HUES64 (cell line): ENCODE measurements at regions not wholly inside any gene's neighbourhood (a gene's known extent, or its start where the extent isn't known, plus 50 kb on each side); places are given as distances from the start of the nearest gene placed in this dataset.
A peak's percentile ranks its signal among the peaks of the same experiment; 100 is the strongest.

ENCODE experiments used
- H3K27ac ChIP-seq: 2 replicates; pipeline ENCODE4 v1.7.0; 2013; ENCODE audit warnings: low read depth, low read length, inconsistent platforms
- H3K27me3 ChIP-seq: 2 replicates; pipeline ENCODE4 v1.6.1; 2013; ENCODE audit warnings: mild to moderate bottlenecking, low read length; ENCODE audit not compliant: insufficient read depth
- H3K36me3 ChIP-seq: 2 replicates; pipeline ENCODE4 v1.6.1; 2013; ENCODE audit warnings: mild to moderate bottlenecking, low read length; ENCODE audit not compliant: insufficient read depth
- H3K4me1 ChIP-seq: 2 replicates; pipeline ENCODE4 v1.6.1; 2013; ENCODE audit warnings: mild to moderate bottlenecking, low read length, moderate library complexity; ENCODE audit not compliant: insufficient read depth
- H3K4me3 ChIP-seq: 2 replicates; pipeline ENCODE4 v1.5.1; 2013; ENCODE audit warnings: mild to moderate bottlenecking, low read length, moderate library complexity
- H3K9ac ChIP-seq: 2 replicates; pipeline ENCODE4 v1.6.1; 2013; ENCODE audit warnings: mild to moderate bottlenecking, low read depth, low read length
- H3K9me3 ChIP-seq: 2 replicates; pipeline ENCODE4 v1.6.1; 2013; ENCODE audit warnings: low read depth, low read length; ENCODE audit not compliant: insufficient read depth
- WGBS: fragments of 150-250, 120-280 bp; methylation state at CpG from one replicate; pipeline ENCODE4 v1.1.7; 2013; ENCODE audit warnings: missing lambda C conversion rate; 5-methylcytosine and 5-hydroxymethylcytosine counted together

DNA sequence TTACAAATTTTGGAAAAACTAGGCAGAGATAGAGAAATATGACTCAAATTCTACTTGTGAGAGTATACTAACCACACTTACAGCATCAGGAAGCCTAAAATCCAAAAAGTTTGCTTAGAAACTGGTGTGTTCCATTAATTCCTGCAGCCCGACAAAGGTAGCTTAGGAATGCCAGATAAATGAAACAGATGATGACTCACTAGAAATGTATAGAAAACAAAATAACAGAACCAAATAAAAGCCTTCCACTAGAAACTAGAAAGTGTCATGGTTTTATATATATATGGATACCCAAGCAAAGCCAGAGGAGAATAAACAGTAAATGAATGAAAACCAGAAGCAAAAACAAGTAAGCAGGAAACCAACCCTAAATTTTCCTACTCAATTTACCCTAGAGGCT, 272.2 kb upstream of the PRDM9 start:
- H3K27ac ChIP-seq = peak overlapping the region; percentile 87
- 100% methylated on average over 1 of the region's 1 CpG for WGBS

DNA sequence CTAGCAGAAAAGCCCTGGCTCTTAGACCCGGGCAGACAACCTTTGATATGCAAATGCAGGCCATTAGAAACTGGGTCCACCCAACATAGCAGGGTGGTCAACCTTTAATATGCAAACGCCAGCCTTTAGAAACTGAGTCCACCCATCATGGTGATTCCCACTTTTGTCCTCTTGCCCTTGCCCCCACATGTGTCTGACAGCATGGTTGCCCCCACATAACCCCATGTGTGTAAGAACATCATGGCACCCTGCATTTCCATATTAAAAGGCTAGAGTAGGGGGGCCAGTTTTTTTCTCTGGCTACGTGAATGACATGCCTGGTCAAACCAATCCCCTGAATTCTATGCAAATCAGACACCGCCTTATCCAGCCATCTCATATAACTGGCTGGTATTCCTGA, 273.2 kb upstream of the PRDM9 start:
- H3K27ac ChIP-seq = peak overlapping the region; percentile 98
- H3K27me3 ChIP-seq = no peaks in the 10 kb centered on the region
- 29% methylated on average over 4 of the region's 4 CpGs for WGBS
- no peak overlapping the region for H3K9ac ChIP-seq
- H3K36me3 ChIP-seq = no peaks in the 10 kb centered on the region
- no peaks in the 10 kb centered on the region for H3K9me3 ChIP-seq
- no peak overlapping the region; the same call in 1 of the 2 replicates for H3K4me3 ChIP-seq
- H3K4me1 ChIP-seq = peaks cover 41% of the 10 kb centered on the region

More for the DNA sequence above, 272.2 kb upstream of the PRDM9 start:
- no peak overlapping the region for H3K9ac ChIP-seq
- H3K4me3 ChIP-seq = no peak overlapping the region
- no peaks in the 10 kb centered on the region for H3K27me3 ChIP-seq
- no peaks in the 10 kb centered on the region for H3K36me3 ChIP-seq
- peaks cover 41% of the 10 kb centered on the region for H3K4me1 ChIP-seq
- H3K9me3 ChIP-seq = no peaks in the 10 kb centered on the region

DNA sequence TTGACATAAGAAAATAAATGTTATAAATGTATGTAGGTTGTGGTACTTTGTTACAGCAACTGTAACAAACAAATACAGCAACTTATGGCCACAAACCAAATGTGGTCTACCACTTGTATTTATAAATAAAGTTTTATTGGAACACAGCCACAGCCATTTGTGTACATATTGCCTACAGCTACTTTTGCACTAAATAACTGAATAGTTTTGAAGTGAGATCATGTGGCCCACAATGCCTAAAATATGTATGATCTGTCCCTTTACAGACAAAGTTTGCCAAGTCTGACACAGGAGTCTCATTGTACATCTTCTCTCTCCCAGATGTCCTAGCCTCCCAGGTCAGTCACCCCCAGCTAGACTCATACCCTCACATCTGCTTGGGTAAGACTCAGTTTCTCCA, 283.6 kb upstream of the PRDM9 start:
- H3K36me3 ChIP-seq = no peaks in the 10 kb centered on the region
- no peaks in the 10 kb centered on the region for H3K9me3 ChIP-seq
- H3K9ac ChIP-seq = no peak overlapping the region
- H3K4me1 ChIP-seq = no peaks in the 10 kb centered on the region
- H3K27me3 ChIP-seq = no peaks in the 10 kb centered on the region
- no peak overlapping the region for H3K4me3 ChIP-seq
- no peak overlapping the region for H3K27ac ChIP-seq

DNA sequence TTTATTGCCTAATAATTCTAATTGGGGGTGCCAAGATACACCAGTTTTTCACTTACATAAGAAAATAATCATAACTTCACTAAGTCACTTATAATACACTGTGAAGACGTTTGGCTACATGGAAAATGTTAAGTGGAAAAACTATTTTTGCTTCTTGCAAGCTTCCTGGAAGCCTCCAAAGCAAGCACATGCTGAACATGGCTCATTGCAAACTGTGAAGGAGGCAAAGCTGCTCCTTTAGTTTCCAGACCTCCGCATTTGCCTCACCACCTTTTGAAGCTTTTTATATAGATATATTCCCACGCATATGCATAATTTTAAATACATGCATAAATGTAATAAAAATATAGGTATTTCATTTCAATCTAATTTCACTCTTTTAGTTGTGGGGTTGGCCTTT, 285.6 kb upstream of the PRDM9 start:
- Histone ChIP-seq H3K27ac (no peak overlapping the region), H3K4me3 (no peak overlapping the region), H3K36me3 (no peaks in the 10 kb centered on the region), H3K4me1 (no peaks in the 10 kb centered on the region), H3K9ac (no peak overlapping the region), H3K9me3 (no peaks in the 10 kb centered on the region), H3K27me3 (no peaks in the 10 kb centered on the region)
- WGBS = 92% methylated on average over 2 of the region's 3 CpGs

DNA sequence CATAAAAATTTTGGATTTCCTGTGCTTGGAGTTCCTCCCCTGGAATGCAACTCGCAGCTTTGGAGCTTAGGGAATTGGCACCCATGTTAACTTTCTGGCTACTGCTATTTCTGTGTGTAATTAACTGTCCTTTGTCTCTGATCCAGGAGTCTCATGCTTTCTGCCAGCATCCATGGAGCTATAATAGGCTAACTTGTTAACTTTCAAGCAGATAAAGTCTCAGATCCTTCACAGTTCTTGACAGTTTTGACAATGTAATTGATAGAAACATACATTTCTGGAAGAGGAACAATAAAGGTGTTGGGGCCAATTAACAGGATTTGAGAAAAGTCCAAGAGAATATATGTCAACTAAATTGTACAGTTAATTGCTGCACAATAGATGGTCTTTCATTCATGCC, 290.2 kb upstream of the PRDM9 start:
- H3K4me3 ChIP-seq = no peak overlapping the region
- H3K27me3 ChIP-seq = no peaks in the 10 kb centered on the region
- H3K4me1 ChIP-seq = no peaks in the 10 kb centered on the region
- H3K27ac ChIP-seq = no peak overlapping the region
- whole genome bisulfite sequencing = 93% methylated on average over 1 of the region's 1 CpG
- H3K36me3 ChIP-seq = no peaks in the 10 kb centered on the region
- H3K9me3 ChIP-seq = no peaks in the 10 kb centered on the region
- H3K9ac ChIP-seq = no peak overlapping the region

DNA sequence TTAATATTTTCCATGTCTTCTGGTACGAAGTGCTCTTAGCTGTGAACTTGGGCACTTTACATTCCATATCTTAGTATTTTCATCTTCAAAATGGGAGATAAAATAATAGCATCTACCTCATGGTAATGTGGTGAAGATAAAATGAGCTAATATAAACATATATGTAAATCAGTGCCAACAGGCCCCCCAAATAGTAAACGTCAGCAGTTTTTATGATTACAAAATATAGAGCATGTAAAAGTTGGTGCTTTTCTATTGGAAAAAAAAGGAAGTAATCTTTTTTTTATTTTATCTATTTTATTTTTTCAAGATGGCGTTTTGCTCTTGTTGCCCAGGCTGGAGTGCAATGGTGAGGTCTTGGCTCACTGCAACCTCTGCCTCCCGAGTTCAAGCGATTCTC, 291.1 kb upstream of the PRDM9 start:
- H3K27ac ChIP-seq = no peak overlapping the region
- 92% methylated on average over 5 of the region's 5 CpGs for WGBS
- H3K27me3 ChIP-seq = no peaks in the 10 kb centered on the region
- no peak overlapping the region for H3K9ac ChIP-seq
- no peak overlapping the region for H3K4me3 ChIP-seq
- no peaks in the 10 kb centered on the region for H3K36me3 ChIP-seq
- H3K4me1 ChIP-seq = no peaks in the 10 kb centered on the region
- no peaks in the 10 kb centered on the region for H3K9me3 ChIP-seq

DNA sequence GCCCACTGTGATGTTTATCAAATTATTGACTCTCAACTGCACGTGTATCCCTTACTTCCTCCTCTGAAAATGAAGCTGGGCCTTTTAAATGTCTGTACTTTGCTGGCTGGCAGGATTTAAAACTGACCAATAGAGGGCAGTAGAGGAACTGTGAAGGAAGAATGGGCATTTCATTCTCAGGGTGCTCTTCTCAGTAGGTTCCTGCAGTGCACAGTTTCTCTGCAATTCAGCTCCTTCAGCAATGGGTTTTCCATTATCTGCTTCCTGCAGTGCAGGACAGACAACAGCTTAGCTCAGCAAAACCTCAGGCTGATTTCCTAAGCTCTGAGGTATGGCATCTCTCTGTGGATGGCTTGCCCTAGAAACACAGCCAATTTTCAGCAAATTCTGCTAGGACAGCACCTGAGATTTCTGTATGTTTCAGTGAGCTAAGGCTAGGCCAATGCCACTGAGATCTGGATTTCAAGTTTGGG, 298.4 kb upstream of the PRDM9 start:
- peaks cover 5% of the 10 kb centered on the region; the same call in 1 of the 2 replicates for H3K4me1 ChIP-seq
- H3K9ac ChIP-seq = no peak overlapping the region
- no peak overlapping the region for H3K27ac ChIP-seq
- 6% methylated on average over 1 of the region's 1 CpG for WGBS
- H3K27me3 ChIP-seq = no peaks in the 10 kb centered on the region
- H3K36me3 ChIP-seq = no peaks in the 10 kb centered on the region
- H3K9me3 ChIP-seq = no peaks in the 10 kb centered on the region
- H3K4me3 ChIP-seq = no peak overlapping the region

DNA sequence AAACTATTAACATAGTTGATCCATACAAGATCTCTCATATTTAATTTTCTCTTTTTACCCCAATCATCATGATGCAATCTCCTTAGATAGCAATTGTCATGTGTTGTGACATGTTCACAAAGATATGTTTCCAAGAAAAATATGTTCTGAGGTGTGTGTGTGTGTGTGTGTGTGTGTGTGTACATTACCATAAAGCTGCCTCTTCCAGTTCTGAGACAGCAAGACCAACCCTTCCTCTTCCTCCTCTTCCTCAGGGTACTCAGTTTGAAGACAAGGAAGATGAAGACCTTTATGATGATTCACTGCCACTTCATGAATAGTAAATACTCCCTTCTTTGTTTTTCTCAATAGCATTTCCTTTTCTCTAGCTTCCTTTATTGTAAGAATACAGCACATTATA, 303.3 kb upstream of the PRDM9 start:
- no peak overlapping the region for H3K4me3 ChIP-seq
- no peaks in the 10 kb centered on the region for H3K27me3 ChIP-seq
- H3K27ac ChIP-seq = no peak overlapping the region
- peaks cover under 1% of the 10 kb centered on the region; the same call in 1 of the 2 replicates for H3K4me1 ChIP-seq
- no peaks in the 10 kb centered on the region for H3K9me3 ChIP-seq
- no peak overlapping the region for H3K9ac ChIP-seq
- no peaks in the 10 kb centered on the region for H3K36me3 ChIP-seq

DNA sequence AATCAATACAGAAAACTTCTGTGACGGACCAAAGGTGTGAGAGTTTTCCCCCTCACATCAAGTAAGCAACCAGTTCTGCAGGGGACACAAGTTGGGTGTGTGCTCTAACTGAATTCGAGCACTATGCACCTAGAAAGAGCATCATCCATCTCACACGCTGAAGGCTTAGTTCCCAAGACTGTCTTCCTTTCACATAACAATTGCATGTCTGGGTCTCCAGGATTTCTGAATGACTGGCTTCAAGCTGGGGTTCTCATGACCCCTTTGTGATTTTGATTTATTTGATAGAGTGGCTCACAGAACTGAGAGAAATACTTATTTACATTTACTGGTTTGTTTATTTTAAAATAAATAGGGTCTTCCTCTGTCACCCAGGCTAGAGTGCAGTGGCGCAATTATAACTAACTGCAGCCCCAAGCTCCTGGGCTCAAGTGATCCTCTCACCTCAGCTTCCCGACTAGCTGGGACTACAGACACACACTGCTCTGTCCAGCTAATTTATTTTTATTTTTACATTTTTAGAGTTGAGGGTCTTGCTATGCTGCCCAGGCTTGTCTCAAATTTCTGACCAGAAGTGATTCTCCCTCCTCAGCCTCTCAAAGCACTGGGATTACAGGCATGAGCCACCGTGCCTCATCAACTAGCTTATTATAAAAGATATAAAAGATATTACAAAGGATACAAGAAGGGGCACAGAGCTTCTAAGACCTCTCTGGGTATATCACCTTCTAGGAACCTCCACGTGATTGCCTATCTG, 316.7 kb upstream of the CDH12 start:
- no peak overlapping the region for H3K4me3 ChIP-seq
- no peaks in the 10 kb centered on the region for H3K27me3 ChIP-seq
- H3K36me3 ChIP-seq = no peaks in the 10 kb centered on the region
- no peak overlapping the region for H3K9ac ChIP-seq
- 74% methylated on average over 6 of the region's 7 CpGs for WGBS
- peaks cover 10% of the 10 kb centered on the region; the same call in 1 of the 2 replicates for H3K9me3 ChIP-seq
- H3K4me1 ChIP-seq = no peaks in the 10 kb centered on the region
- H3K27ac ChIP-seq = peak overlapping the region; percentile 85; the same call in 1 of the 2 replicates

DNA sequence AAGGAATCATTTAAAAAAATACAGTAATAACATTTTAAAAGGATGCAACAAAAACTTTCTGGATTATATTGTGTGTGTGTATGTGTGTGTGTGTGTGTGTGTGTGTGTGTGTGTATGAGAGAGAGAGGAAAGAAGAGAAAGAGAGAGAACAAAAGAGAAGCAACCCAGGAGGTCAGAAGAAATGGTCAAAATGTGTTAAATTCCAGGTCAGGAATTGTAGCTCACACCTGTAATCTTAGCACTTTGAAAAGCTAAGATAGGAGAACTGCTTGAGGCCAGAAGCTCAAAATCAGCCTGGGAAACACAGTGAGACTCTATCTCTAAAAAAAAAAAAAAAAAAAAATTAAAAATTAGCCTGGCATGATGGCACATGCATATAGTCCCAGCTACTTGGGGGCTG, 311.8 kb upstream of the CDH12 start:
- Histone ChIP-seq H3K9me3 (peaks cover 10% of the 10 kb centered on the region; the same call in 1 of the 2 replicates), H3K4me1 (no peaks in the 10 kb centered on the region), H3K36me3 (no peaks in the 10 kb centered on the region), H3K27me3 (no peaks in the 10 kb centered on the region), H3K4me3 (no peak overlapping the region), H3K27ac (no peak overlapping the region), H3K9ac (no peak overlapping the region)

DNA sequence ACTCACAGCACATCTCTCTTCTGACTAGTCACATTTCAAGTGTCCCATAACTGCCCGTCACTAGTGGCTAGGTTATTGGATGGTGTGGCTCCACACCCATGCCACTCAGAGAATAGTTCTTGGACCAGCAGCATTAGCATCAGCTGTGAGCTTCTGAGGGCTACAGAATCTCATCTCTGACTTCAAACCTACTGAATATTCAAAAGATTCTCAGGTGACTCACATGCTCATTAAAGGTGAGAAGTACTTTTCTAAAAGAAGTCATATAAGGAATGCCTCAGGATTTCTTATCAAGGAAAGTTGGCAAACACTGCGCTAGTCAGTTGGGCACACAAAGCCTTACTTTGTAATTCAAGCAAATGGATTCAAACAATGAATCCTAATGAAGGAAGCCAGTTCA, 305.0 kb upstream of the CDH12 start:
- H3K4me1 ChIP-seq = no peaks in the 10 kb centered on the region; the same call in 1 of the 2 replicates
- H3K27me3 ChIP-seq = no peaks in the 10 kb centered on the region
- no peaks in the 10 kb centered on the region for H3K36me3 ChIP-seq
- WGBS = 93% methylated on average over 2 of the region's 2 CpGs
- H3K4me3 ChIP-seq = no peak overlapping the region
- no peaks in the 10 kb centered on the region for H3K9me3 ChIP-seq
- H3K9ac ChIP-seq = no peak overlapping the region
- H3K27ac ChIP-seq = no peak overlapping the region

DNA sequence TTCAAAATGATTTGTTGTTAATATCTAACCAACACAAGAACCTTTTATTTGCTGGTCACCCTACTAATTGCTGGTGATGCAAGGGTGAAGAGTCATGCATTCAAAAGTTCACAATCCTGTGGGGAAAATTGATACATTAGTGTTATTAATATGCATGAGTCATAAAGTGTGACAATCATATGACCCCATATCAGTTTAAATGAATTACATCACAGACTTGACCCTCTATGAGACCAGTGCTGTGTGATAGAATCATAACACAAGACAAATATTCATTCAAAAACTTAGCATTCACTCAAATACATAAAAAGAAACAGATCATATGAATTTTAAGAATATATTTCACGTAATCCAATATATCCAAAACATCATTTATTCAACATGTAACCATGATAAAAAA, 304.6 kb upstream of the CDH12 start:
- Histone ChIP-seq H3K4me1 (no peaks in the 10 kb centered on the region; the same call in 1 of the 2 replicates), H3K36me3 (no peaks in the 10 kb centered on the region), H3K27me3 (no peaks in the 10 kb centered on the region), H3K4me3 (no peak overlapping the region), H3K27ac (no peak overlapping the region), H3K9ac (no peak overlapping the region), H3K9me3 (no peaks in the 10 kb centered on the region)
- WGBS = no CpG with 5 or more reads among the region's 1 CpG
